ENCODE measurements at regions not wholly inside any gene's neighbourhood (a gene's known extent, or its start where the extent isn't known, plus 50 kb on each side); places are given as distances from the start of the nearest gene placed in this dataset.

GRCh38 chr12:91275321-91275720 lies 92.7 kb upstream of the DCN start:
- no peak for DNase-seq (ENCODE audit: low spot score)
- Histone ChIP-seq H3K4me3 (no peak overlapping the region), H3K27ac (peak overlapping the region; percentile 39 to 82)
- TF ChIP-seq CTCF (IDR thresholded peaks at IDR 0.05) = no peak

- H3K4me3 ChIP-seq = no peak overlapping the region
- peak overlapping the region; percentile 39 to 82 for H3K27ac ChIP-seq
- no peak for TF ChIP-seq CTCF (IDR thresholded peaks at IDR 0.05)
- no peak for DNase-seq (ENCODE audit: low spot score)
Measured at GRCh38 chr12:91274916-91275315, 92.3 kb upstream of the DCN start.

DNA sequence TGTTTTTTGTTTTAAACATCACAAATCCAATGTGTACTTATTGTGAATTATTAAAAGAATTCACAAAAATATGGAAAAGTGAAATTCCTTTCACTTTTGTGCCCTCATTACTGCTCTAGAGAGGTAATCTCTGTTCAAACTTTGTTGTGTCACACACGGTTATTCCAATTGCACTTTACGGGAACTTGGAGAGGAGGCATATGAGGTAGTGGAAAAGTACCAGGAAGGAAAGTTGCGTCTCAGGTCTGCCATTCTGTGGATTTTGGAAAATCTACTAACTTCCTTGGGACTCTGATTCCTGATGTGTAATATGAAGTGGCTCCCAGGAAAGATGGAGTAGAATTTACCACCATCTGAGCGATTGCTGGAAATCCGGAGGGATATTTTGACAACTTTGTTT lies 90.9 kb upstream of the DCN start:
- Histone ChIP-seq H3K27ac (peak overlapping the region; percentile 62 to 82), H3K4me3 (no peak overlapping the region)
- no peak for TF ChIP-seq CTCF (IDR thresholded peaks at IDR 0.05)
- DNase-seq (ENCODE audit: low spot score) = no peak

GRCh38 chr12:91272461-91273063 lies 89.9 kb upstream of the DCN start:
- peak overlapping the region; percentile 62 to 82 for H3K27ac ChIP-seq
- TF ChIP-seq CTCF (IDR thresholded peaks at IDR 0.05) = no peak

DNA sequence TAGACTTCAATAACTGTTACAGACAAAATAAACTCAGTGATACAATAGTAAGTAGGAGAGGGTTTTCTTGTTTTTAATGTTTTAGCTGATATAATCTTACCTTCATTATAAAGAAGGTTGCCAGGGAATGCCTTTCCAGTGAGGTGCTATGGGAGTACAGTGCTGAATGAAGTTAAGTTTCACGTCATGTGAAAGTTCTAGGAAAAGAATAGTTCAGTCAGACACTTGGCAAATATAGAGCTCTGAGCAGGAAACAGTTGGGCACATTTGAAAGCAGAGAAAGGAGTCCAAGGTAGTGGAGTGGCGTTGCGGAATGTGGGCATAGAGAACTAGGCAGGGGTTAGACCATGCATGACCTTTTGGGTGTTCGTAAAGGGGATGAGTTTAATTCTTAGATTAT lies 88.6 kb upstream of the DCN start:
- Histone ChIP-seq H3K4me3 (no peak overlapping the region), H3K27ac (peak overlapping the region in 1 of 2 donors; percentile 62)
- DNase-seq (ENCODE audit: low spot score) = no peak
- no peak for TF ChIP-seq CTCF (IDR thresholded peaks at IDR 0.05)

More at GRCh38 chr12:91272461-91273063, 89.9 kb upstream of the DCN start:
- peak; percentile 78 for DNase-seq (ENCODE audit: low spot score)
- H3K4me3 ChIP-seq = peak overlapping the region; percentile 8

DNA sequence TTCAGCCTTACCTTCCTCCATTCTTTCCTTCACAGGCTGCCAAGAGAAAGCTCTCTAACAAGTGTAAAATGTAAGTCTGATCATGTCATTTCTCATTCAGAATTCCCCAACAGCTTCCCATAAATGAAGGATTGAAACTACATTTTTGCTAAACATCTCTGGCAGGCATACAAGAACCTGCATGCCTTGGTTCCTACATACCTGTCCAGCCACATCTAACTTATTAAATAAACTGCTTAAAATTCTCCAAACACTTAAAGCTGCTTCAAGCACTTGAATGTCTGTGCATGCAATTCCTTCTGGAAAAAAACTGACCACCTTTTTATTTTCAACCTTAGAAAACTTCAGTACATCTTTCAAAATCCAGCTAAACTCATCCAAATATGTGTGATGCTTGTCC lies 84.4 kb upstream of the DCN start:
- H3K27ac ChIP-seq = no peak overlapping the region
- no peak overlapping the region for H3K4me3 ChIP-seq
- no peak for DNase-seq (ENCODE audit: low spot score)
- TF ChIP-seq CTCF (IDR thresholded peaks at IDR 0.05) = no peak

DNA sequence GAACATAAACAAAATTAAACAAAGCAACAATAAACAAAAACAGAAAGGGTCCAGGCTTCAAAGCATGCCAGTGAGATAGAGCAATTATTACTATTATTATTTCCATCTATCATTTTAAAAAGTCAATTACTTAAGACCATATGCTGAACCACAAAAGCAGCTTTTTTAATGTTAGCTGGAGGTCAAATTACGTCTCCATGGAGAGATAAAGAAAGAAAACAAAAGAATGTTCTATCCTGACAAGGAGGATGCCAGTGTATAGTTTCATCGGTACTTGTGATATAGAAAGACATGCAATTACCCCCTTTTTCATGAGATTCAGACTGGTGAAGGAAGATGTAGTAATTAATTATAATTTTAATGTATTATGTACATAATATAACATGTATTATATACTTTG lies 81.6 kb upstream of the DCN start:
- Histone ChIP-seq H3K27ac (no peak overlapping the region), H3K4me3 (no peak overlapping the region)
- no peak for DNase-seq (ENCODE audit: low spot score)
- TF ChIP-seq CTCF (IDR thresholded peaks at IDR 0.05) = no peak
